K562 (cell line): ENCODE measurements at regions not wholly inside any gene's neighbourhood (a gene's known extent, or its start where the extent isn't known, plus 50 kb on each side); places are given as distances from the start of the nearest gene placed in this dataset.

Source experiments
- ATAC-seq: fragments of 200-7000 bp; cut with Tn5 transposase; 3 replicates; pipeline ENCODE4 v1.9.1; 2020; ENCODE audit warnings: moderate library complexity
- BruUV-seq: library from RNA; stranded (reverse); fragments of 400-500 nt; replicated peaks from 2 replicates; lab custom pipeline; 2021; lab: Mats Ljungman, UMichigan
- CTCF ChIA-PET: fragments of 300-600 bp; formaldehyde crosslinking; extraction: SDS; loops from one replicate; lab custom pipeline; 2021; ENCODE audit warnings: low intra/inter-chr PET ratio; lab: Yijun Ruan, JAX
- POLR2A ChIA-PET: fragments of 300-600, 350-650 bp; sonication (Branson Sonifier 250); formaldehyde crosslinking; extraction: SDS; loops from one replicate; lab custom pipeline; 2021; ENCODE audit warnings: antibody characterized with exemption, inconsistent platforms; lab: Yijun Ruan, JAX
- DNase-seq, 4 experiments: peaks; one replicate each; pipeline versions ENCODE4 v3.0.0 to v3.0.0-alpha.2; 2011 to 2018; ENCODE audit warnings: low spot score in 3 of 4, mixed read lengths in 3 of 4; ENCODE audit errors: extremely low read depth in 1 of 4
- FAIRE-seq: peaks from 2 replicates; lab custom pipeline; 2011; peaks lifted over from hg19 to GRCh38; lab: Jason Lieb, UNC
- H2AFZ ChIP-seq: 2 replicates; pipeline ENCODE4 v1.6.0; 2011; ENCODE audit warnings: low read depth, low read length, control low read depth, inconsistent platforms
- H3K27ac ChIP-seq: fragments of 200-600 bp; 3 replicates; pipeline ENCODE4 v1.8.0; 2011; ENCODE audit warnings: low read depth, mild to moderate bottlenecking, control low read depth, inconsistent platforms, low read length, moderate library complexity, mixed read lengths; ENCODE audit errors: extremely low read depth
- H3K27me3 ChIP-seq, 2 experiments: fragments of 300-600 bp in 1 of 2; 2 replicates in 1 of 2; 3 replicates in 1 of 2; pipeline versions ENCODE4 v1.6.0 to v1.8.0; 2011; ENCODE audit warnings: inconsistent platforms in 2 of 2, low read length in 2 of 2, mild to moderate bottlenecking in 1 of 2, mixed read lengths in 1 of 2, moderate library complexity in 1 of 2; ENCODE audit not compliant: control insufficient read depth in 2 of 2, insufficient read depth in 2 of 2
- H3K36me3 ChIP-seq: fragments of 300-600 bp; 3 replicates; pipeline ENCODE4 v1.8.0; 2011; ENCODE audit warnings: mild to moderate bottlenecking, low read length, inconsistent platforms; ENCODE audit not compliant: control insufficient read depth, insufficient read depth
- H3K4me1 ChIP-seq, 2 experiments: fragments of 200-600 bp in 1 of 2; replicated peaks in 1 of 2; 2 replicates in 1 of 2; 3 replicates in 1 of 2; pipeline versions ENCODE4 v1.5.1 to v1.8.0; 2011; ENCODE audit warnings: inconsistent platforms in 2 of 2, low read length in 2 of 2, mild to moderate bottlenecking in 1 of 2, mixed read lengths in 1 of 2, moderate library complexity in 1 of 2; ENCODE audit not compliant: control insufficient read depth in 2 of 2, insufficient read depth in 2 of 2
- H3K4me2 ChIP-seq: 2 replicates; pipeline ENCODE4 v1.6.1; 2011; ENCODE audit warnings: low read length, control low read depth, inconsistent platforms, mixed read lengths; ENCODE audit not compliant: insufficient read depth
- H3K4me3 ChIP-seq: fragments of 200-600 bp; sonication (generic), shearing (Covaris generic); 2 replicates; pipeline ENCODE4 v1.5.1; 2016; ENCODE audit warnings: control low read depth, inconsistent platforms
- H3K79me2 ChIP-seq: fragments of 200-600 bp; 3 replicates; pipeline ENCODE4 v1.8.0; 2011; ENCODE audit warnings: low read length, inconsistent platforms; ENCODE audit not compliant: control insufficient read depth, insufficient read depth
- H3K9ac ChIP-seq, 2 experiments: 2 replicates each; pipeline versions ENCODE4 v1.6.0 to v1.6.1; 2011; ENCODE audit warnings: low read depth in 2 of 2, low read length in 2 of 2, control low read depth in 1 of 2, inconsistent platforms in 1 of 2, mild to moderate bottlenecking in 1 of 2, mixed read lengths in 1 of 2; ENCODE audit not compliant: insufficient read depth in 1 of 2
- H3K9me1 ChIP-seq: one replicate; pipeline ENCODE4 v1.6.0; 2011; ENCODE audit warnings: inconsistent platforms, mild to moderate bottlenecking, low read length, moderate library complexity; ENCODE audit not compliant: control insufficient read depth, insufficient read depth
- H3K9me3 ChIP-seq: replicated peaks from 2 replicates; pipeline ENCODE4 v1.5.1; 2011; ENCODE audit warnings: low read depth, low read length, inconsistent platforms; ENCODE audit not compliant: control insufficient read depth, insufficient read depth
- H4K20me1 ChIP-seq: replicated peaks from 2 replicates; pipeline ENCODE4 v1.6.1; 2011; ENCODE audit warnings: low read length, inconsistent platforms, mixed read lengths; ENCODE audit not compliant: control insufficient read depth, insufficient read depth
- CBX2 ChIP-seq: fragments of 200-600 bp; sonication (generic); IDR thresholded peaks from one replicate; pipeline ENCODE4 v1.6.1; 2012; ENCODE audit warnings: mild to moderate bottlenecking, low read length, inconsistent platforms; ENCODE audit not compliant: insufficient read depth, poor library complexity, severe bottlenecking
- DMBX1 ChIP-seq: fragments of 250-450 bp; sonication (Bioruptor Pico); IDR thresholded peaks from 2 replicates; pipeline ENCODE4 v1.8.0; 2022; ENCODE audit warnings: inconsistent platforms, mild to moderate bottlenecking, moderate library complexity, borderline replicate concordance
- ELF1 ChIP-seq: fragments of 200-800 bp; sonication (Bioruptor generic); IDR thresholded peaks from 2 replicates; pipeline ENCODE4 v1.6.1; 2016; ENCODE audit warnings: missing genetic modification characterization, missing compliant biosample characterization
- EWSR1 ChIP-seq: fragments of 450-650 bp; IDR thresholded peaks from 2 replicates; pipeline ENCODE4 v1.6.1; 2018; ENCODE audit warnings: borderline replicate concordance, mild to moderate bottlenecking, low read depth, moderate library complexity; ENCODE audit not compliant: partially characterized antibody
- FOXK2 ChIP-seq, 2 experiments: fragments of 450-650 bp; IDR thresholded peaks in 1 of 2; conservative IDR thresholded peaks in 1 of 2; 2 replicates each; pipeline ENCODE4 v1.6.1; 2016; ENCODE audit warnings: low read depth in 2 of 2, mild to moderate bottlenecking in 1 of 2
- HDAC8 ChIP-seq: fragments of 450-650 bp; IDR thresholded peaks from 2 replicates; pipeline ENCODE4 v1.6.1; 2016; ENCODE audit warnings: mild to moderate bottlenecking, missing genetic modification characterization, moderate library complexity, missing compliant biosample characterization
- HDGF ChIP-seq: fragments of 450-650 bp; IDR thresholded peaks from 2 replicates; pipeline ENCODE4 v1.6.1; 2016
- IFI16 ChIP-seq: fragments of 250-450 bp; sonication (Bioruptor Pico); IDR thresholded peaks from 2 replicates; pipeline ENCODE4 v2.1.2; 2022; ENCODE audit warnings: mild to moderate bottlenecking, inconsistent platforms
- MAFF ChIP-seq: IDR thresholded peaks from 2 replicates; pipeline ENCODE4 v1.6.1; 2012; ENCODE audit warnings: low read length, improper control_type of control experiment
- NFE2L1 ChIP-seq: fragments of 450-650 bp; IDR thresholded peaks from 2 replicates; pipeline ENCODE4 v1.6.1; 2016; ENCODE audit warnings: missing genetic modification characterization, low read depth, mild to moderate bottlenecking, missing compliant biosample characterization, moderate library complexity, borderline replicate concordance
- NR4A1 ChIP-seq, 2 experiments: fragments of 250-450 bp in 1 of 2; fragments of 450-650 bp in 1 of 2; sonication (Bioruptor Pico) in 1 of 2; IDR thresholded peaks; 2 replicates each; pipeline versions ENCODE4 v1.4.0 to v1.6.1; 2016 to 2020; ENCODE audit warnings: mild to moderate bottlenecking in 2 of 2, missing compliant biosample characterization in 1 of 2, missing genetic modification characterization in 1 of 2, moderate library complexity in 1 of 2
- POLR2H ChIP-seq: IDR thresholded peaks from 2 replicates; pipeline ENCODE4 v1.6.1; 2016; ENCODE audit warnings: missing genetic modification characterization, low read depth, mild to moderate bottlenecking, control low read depth, missing compliant biosample characterization, moderate library complexity
- RAD21 ChIP-seq, 2 experiments: fragments of 250-450 bp in 1 of 2; fragments of 450-650 bp in 1 of 2; sonication (Bioruptor Pico) in 1 of 2; formaldehyde crosslinking in 1 of 2; IDR thresholded peaks in 1 of 2; conservative IDR thresholded peaks in 1 of 2; 2 replicates each; pipeline versions ENCODE4 v1.4.0 to v1.8.0; 2020 to 2022; ENCODE audit warnings: mild to moderate bottlenecking in 2 of 2, moderate library complexity in 1 of 2
- STAT5A ChIP-seq: IDR thresholded peaks from 2 replicates; pipeline ENCODE4 v1.6.1; 2012; ENCODE audit warnings: low read length, inconsistent platforms, borderline replicate concordance
- ZNF133 ChIP-seq: fragments of 250-450 bp; sonication (Bioruptor Pico); IDR thresholded peaks from 2 replicates; pipeline ENCODE4 v1.4.0; 2020; ENCODE audit warnings: mild to moderate bottlenecking
- ZNF384 ChIP-seq: IDR thresholded peaks from 2 replicates; pipeline ENCODE4 v1.6.1; 2012; ENCODE audit warnings: low read depth, low read length, improper control_type of control experiment
- ZNF445 ChIP-seq: fragments of 250-450 bp; sonication (Bioruptor Pico); IDR thresholded peaks from 2 replicates; pipeline ENCODE4 v1.4.0; 2020; ENCODE audit warnings: low read depth, mild to moderate bottlenecking, moderate library complexity
- WGBS: fragments of 100-300 bp; shearing (Covaris generic); methylation state at CpG from one replicate; pipeline ENCODE4 v1.1.6; 2016; ENCODE audit warnings: low coverage, mixed read lengths; ENCODE audit not compliant: insufficient coverage; ENCODE audit errors: missing lambda C conversion rate; 5-methylcytosine and 5-hydroxymethylcytosine counted together
- in situ Hi-C: fragments of 300-500 bp; cut with MboI; formaldehyde crosslinking; loops from 4 replicates; pipeline ENCODE4 v1.15.0; 2018; ENCODE audit warnings: inconsistent platforms, mixed read lengths
- intact Hi-C: fragments of 100-400 bp; cut with micrococcal nuclease; formaldehyde crosslinking; loops from 2 replicates; pipeline ENCODE4 v1.14.2; 2022
- TF ChIP-seq, protein P1 (sequence below): fragments of 250-450 bp; sonication (Bioruptor Pico); IDR thresholded peaks from 2 replicates; pipeline ENCODE4 v1.5.0; 2021; ENCODE audit warnings: mild to moderate bottlenecking, moderate library complexity

DNA sequence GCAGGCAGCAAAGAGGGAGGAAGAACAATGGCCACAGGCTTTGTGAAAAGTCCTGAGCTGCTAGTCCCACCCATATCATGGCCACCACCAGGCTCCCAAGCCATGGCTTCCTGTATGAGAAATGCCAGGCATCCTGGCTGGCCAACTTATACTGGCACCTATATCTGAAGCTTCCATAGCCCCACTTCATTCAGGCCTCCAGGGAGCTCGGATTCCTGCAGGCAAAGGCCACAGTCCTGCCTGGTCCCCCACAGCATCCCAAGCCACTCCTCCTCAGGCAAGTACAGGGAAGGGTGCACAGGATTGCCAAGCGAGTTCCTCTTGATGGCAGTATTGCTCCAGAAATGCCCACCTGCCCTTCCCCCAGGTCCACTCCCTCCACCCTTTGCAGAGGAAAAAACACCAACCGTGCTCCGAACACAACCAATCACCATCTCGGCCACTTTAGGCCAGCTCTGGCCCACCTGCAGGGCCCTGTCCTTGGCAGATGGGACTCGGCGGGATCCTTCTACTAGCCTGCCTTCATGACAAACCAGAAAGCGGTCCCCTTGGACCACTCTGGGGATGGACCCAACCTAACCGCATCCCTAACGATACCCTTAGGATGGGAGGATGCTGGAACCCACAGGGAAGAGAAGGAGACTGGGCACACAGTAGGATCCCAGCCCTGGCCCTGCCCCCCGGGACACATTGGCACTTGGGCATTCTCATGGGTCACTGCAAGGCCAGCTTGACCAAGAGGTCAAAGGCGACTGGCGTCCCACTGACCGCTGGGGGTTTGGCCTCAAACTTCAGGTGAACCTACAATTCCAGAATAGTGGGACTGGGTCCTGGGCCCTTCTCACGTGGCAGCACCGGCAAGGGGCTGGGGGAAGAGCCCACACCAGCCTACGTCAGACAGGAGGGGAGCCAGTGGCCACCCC is 220.4 kb upstream of the AGTR2 start:
- Histone ChIP-seq H3K79me2 (no peaks in the 10 kb centered on the region), H4K20me1 (no peaks in the 10 kb centered on the region), H3K27me3 (no peaks in the 10 kb centered on the region), H3K9me3 (no peaks in the 10 kb centered on the region), H3K4me3 (no peak overlapping the region), H3K27ac (no peak overlapping the region), H3K36me3 (no peaks in the 10 kb centered on the region), H2AFZ (no peak overlapping the region), H3K4me1 (peaks cover 0 to 3% of the 10 kb centered on the region in 2 experiments; a peak in 1 of 5 replicates), H3K9me1 (no peaks in the 10 kb centered on the region), H3K9ac (no peak overlapping the region), H3K4me2 (no peak overlapping the region)
- 9% methylated on average over 15 of the region's 17 CpGs for WGBS
- BruUV-seq = no TSS peak
- in situ Hi-C loops (no loop called here), intact Hi-C loops (no loop called here)
- ChIA-PET POLR2A (interaction anchor here (0.6 kb wide), 1 partner anchor 80 kb away, joined by 3 read pairs; no protein-coding TSS in a partner anchor), CTCF (no interaction called here)
- FAIRE-seq (no peak), DNase-seq (no peak), ATAC-seq (no peak; the same call in 2 of the 3 replicates)
- TF ChIP-seq DMBX1 (CRISPR knock-in tag) = no peak
- TF ChIP-seq FOXK2 (conservative IDR thresholded peaks at IDR 0.05 in 1 of 2, IDR thresholded peaks at IDR 0.05 in 1 of 2; ENCODE audit: low read depth in 2 of 2) = no peak
- TF ChIP-seq RAD21 (CRISPR knock-in tag; conservative IDR thresholded peaks at IDR 0.05 in 1 of 2, IDR thresholded peaks at IDR 0.05 in 1 of 2) = peak in 1 of 2 experiments; percentile 11; a peak in 1 of 4 replicates
- peak; percentile 98 for TF ChIP-seq ZNF384
- no peak for TF ChIP-seq NR4A1 (CRISPR knock-in tag; IDR thresholded peaks at IDR 0.05)
- TF ChIP-seq NR4A1 (tag; IDR thresholded peaks at IDR 0.05) = no peak
- TF ChIP-seq NFE2L1 (tag) = no peak
- TF ChIP-seq ZNF133 (CRISPR knock-in tag) = no peak
- TF ChIP-seq EWSR1 = no peak
- TF ChIP-seq HDAC8 (tag) = no peak
- TF ChIP-seq HDGF = no peak
- TF ChIP-seq CBX2 = no peak
- TF ChIP-seq ELF1 (tag) = no peak
- TF ChIP-seq STAT5A = no peak
- TF ChIP-seq, protein P1, sequence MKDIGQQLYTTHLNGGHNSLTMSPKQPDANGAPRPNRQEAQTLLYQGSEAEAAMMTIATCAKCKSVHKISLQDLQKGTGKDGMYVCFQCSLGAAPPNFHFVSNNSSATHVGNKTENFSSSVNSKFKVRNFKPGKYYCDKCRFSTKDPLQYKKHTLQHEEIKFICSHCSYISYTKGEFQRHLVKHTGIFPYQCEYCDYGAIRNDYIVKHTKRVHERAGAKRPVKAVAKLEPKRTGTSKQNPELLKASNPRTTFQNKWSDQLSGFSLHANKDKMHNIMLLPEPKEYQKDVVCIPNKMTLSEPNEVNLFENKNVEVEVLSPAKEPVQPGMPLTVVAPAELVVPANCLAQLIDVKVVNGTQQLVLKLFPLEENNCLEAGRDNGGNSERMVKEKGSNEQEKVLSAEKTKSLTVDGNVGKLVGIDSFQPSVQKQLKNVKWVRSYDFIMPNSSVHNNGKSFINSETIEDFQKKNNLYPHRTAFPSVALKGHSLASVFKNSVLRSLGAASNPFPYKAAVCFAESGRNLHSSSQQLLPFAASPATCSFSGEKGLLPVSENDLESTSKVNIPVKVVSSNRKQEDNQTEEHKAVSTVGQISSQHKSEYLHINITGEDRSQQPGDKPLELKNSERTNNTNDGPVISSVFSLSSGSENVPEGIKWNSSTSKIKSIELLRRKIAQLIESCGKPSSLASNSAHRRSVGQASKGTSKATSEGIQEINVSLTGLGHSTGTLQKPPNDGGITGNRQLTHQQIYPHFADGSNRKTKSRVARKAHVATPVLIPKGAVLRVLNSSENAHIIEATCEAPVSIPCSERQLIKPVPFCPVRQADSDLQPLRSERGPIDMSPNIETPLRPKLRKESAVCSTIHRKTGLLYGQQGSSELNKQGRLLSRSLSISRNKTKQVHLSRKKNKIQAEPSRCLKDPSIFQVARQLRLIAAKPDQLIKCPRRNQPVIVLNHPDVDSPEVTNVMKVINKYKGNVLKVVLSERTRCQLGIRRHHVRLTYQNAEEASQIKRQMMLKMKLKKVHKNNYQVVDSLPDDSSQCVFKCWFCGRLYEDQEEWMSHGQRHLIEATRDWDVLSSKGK (CRISPR knock-in tag) = no peak
- no peak for TF ChIP-seq IFI16 (CRISPR knock-in tag)
- TF ChIP-seq POLR2H = no peak
- TF ChIP-seq MAFF = no peak
- no peak for TF ChIP-seq ZNF445 (CRISPR knock-in tag)
